LNCAP (cell line): ENCODE measurements at regions not wholly inside any gene's neighbourhood (a gene's known extent, or its start where the extent isn't known, plus 50 kb on each side); places are given as distances from the start of the nearest gene placed in this dataset.

Source experiments
- CTCF ChIP-seq: fragments of 450-650 bp; IDR thresholded peaks from 2 replicates; pipeline ENCODE4 v1.5.1; 2017; ENCODE audit warnings: mild to moderate bottlenecking

- TF ChIP-seq CTCF = no peak
Observed at GRCh38 chr9:3696368-3696767, 170.6 kb upstream of the RFX3 start.

DNA sequence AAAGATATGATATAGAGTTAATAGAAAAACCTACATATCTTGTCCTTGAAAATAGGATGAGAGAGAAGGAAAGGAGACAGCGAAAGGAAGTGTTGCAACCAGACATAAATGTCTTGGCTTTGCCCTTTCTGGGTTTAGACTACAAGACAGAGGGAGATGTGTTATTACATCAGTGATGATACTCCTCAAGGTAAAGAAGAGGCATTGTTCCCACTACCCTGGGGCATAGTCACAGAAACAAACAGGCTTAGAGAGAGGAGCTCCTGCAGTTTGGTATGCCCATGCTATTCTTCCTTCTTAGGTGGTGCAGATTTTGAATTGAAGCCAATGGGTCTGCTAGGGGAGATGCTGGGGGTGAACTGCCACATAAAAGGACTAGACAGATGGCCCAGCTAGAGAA is 166.8 kb upstream of the RFX3 start:
- no peak for TF ChIP-seq CTCF

DNA sequence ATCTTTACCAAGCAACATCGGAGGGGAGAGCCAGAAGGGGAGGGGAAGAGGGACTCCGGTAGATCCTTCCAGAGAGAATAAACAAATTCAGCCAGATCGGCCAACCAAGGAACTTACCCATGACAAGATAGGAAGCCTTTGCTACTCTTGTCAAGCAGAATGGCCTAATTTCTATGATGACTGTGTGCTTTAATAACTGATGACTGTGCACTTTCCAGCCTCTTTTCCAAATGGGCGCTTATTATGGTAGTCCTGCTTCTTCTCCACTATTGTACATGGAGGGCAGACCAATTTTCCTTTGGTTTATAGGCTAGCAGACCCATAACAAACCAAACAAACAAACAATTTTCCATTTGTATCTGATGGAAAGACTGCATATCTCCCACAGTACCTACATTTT is 163.8 kb upstream of the RFX3 start:
- TF ChIP-seq CTCF = no peak

- TF ChIP-seq CTCF = no peak
Observed at GRCh38 chr9:3687145-3687544, 161.3 kb upstream of the RFX3 start.

GRCh38 chr9:3682186-3682585 is 156.4 kb upstream of the RFX3 start:
- TF ChIP-seq CTCF = no peak

- TF ChIP-seq CTCF = no peak
Observed at GRCh38 chr9:3677541-3677940, 151.7 kb upstream of the RFX3 start.

DNA sequence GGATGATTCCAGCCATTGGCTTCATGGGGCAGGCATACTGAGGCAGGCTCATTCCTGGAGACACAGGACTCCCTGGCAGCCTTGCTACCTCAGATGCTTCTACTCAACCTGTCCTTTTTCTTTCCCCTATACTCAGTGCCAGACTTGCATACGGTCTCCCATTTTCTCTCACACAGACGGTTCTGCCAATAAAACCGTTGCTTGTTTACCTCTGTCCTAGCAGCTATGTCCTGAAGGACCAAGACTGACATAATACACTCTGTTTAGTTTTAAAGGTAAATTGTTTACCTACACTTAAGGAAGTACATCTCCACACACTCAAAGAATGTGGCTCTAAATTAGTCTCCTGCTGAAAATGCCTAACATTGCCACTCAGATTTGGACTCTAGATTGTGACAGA is 151.0 kb upstream of the RFX3 start:
- TF ChIP-seq CTCF = no peak

DNA sequence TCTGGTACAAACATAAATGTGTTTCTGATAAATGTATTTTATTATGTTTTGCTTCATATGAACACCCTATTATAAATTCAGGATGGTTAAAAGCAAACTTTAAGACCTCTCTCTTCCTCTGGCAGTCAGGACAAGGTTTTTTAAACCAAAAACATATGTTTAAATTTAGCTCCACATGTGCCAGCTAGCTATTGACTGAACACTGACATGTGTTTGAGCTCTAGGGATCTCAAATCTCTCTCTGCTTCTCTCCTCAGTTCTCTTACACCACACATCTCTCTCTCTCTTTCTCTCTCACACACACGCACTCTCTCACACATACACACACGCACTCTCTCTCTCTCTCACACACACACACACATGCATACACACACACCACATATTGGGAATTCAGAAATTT is 150.1 kb upstream of the RFX3 start:
- TF ChIP-seq CTCF = no peak
